ENCODE measurements at regions not wholly inside any gene's neighbourhood (a gene's known extent, or its start where the extent isn't known, plus 50 kb on each side); places are given as distances from the start of the nearest gene placed in this dataset.

DNA sequence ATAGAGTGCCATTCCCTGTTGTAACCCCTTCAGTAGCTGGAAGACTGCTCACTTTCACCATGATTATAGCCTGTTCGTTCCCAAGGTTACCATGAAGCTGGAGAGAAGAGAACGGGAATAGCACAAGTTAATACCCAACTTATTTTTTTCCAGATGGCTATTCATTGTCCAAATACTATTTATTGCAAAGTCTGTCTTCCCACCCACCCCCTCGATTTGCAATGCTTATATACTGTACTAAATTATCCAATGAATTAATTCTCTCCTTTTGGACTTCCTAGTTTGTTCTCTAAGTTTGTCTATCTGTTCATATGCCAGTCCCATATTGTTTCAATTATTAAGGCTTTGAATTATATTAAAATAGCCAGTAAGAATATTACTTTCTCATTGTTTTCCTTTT is 231.0 kb downstream of the RAB11FIP4 start:
- no peak for TF ChIP-seq POLR2A (IDR thresholded peaks at IDR 0.05)
- TF ChIP-seq, protein P1, sequence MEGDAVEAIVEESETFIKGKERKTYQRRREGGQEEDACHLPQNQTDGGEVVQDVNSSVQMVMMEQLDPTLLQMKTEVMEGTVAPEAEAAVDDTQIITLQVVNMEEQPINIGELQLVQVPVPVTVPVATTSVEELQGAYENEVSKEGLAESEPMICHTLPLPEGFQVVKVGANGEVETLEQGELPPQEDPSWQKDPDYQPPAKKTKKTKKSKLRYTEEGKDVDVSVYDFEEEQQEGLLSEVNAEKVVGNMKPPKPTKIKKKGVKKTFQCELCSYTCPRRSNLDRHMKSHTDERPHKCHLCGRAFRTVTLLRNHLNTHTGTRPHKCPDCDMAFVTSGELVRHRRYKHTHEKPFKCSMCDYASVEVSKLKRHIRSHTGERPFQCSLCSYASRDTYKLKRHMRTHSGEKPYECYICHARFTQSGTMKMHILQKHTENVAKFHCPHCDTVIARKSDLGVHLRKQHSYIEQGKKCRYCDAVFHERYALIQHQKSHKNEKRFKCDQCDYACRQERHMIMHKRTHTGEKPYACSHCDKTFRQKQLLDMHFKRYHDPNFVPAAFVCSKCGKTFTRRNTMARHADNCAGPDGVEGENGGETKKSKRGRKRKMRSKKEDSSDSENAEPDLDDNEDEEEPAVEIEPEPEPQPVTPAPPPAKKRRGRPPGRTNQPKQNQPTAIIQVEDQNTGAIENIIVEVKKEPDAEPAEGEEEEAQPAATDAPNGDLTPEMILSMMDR (IDR thresholded peaks at IDR 0.05): no peak

Data from stomach (tissue), 4 donors.